ENCODE measurements at regions not wholly inside any gene's neighbourhood (a gene's known extent, or its start where the extent isn't known, plus 50 kb on each side); places are given as distances from the start of the nearest gene placed in this dataset.

DNA sequence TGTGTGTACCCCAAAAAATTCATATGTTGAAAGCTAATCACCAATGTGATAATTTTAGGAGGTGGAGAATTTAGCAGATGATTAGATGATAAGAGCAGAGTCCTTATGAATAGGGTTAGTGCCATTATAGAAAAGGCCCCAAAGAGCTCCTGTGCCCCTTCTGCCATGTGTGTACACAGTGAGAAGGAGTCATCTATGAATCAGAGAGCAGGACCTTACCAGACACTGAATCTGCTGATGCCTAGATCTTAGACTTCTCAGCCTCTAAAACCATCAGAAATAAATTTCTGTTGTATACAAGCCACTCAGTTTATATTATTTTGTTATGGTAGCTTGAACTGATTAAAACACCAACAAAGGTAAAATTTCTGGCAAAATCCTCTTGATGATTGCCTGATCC is 560.0 kb upstream of the CDH2 start (continued):
- no peak for TF ChIP-seq CHD7 (IDR thresholded peaks at IDR 0.05; ENCODE audit: insufficient replicate concordance, low read length)
- no peak for TF ChIP-seq FOSL1 (IDR thresholded peaks at IDR 0.05; ENCODE audit: insufficient read depth, low read depth, low read length)
- TF ChIP-seq SIN3A (conservative IDR thresholded peaks at IDR 0.05 in 1 of 2, IDR thresholded peaks at IDR 0.05 in 1 of 2; ENCODE audit: low read depth in 1 of 2, low read length in 2 of 2): no peak
- TF ChIP-seq ZNF274 (IDR thresholded peaks at IDR 0.05; ENCODE audit: borderline replicate concordance, extremely low read depth, low read length): no peak
- no peak for TF ChIP-seq HDAC2 (IDR thresholded peaks at IDR 0.05; ENCODE audit: borderline replicate concordance in 1 of 2, low read depth in 2 of 2, low read length in 2 of 2)
- TF ChIP-seq, protein P1, sequence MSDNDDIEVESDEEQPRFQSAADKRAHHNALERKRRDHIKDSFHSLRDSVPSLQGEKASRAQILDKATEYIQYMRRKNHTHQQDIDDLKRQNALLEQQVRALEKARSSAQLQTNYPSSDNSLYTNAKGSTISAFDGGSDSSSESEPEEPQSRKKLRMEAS (IDR thresholded peaks at IDR 0.05): no peak
- TF ChIP-seq KDM4A (IDR thresholded peaks at IDR 0.05; ENCODE audit: low read depth, low read length, severe bottlenecking): no peak
- TF ChIP-seq CTBP2 (IDR thresholded peaks at IDR 0.05; ENCODE audit: borderline replicate concordance, insufficient read depth, insufficient read length, low read length): no peak
- TF ChIP-seq KDM5A (IDR thresholded peaks at IDR 0.05; ENCODE audit: low read length): no peak
